KMS-11 (cell line): ENCODE measurements at regions not wholly inside any gene's neighbourhood (a gene's known extent, or its start where the extent isn't known, plus 50 kb on each side); places are given as distances from the start of the nearest gene placed in this dataset.
A peak's percentile ranks its signal among the peaks of the same experiment; 100 is the strongest.
"Not testable (repeated sequence)": the region's sequence is repeated elsewhere in the genome, so short reads cannot be mapped to it uniquely, and the experiment has no call there.

Experiments used
- H2AFZ ChIP-seq: fragments of 200-600 bp; sonication (generic); 2 replicates; pipeline ENCODE4 v1.6.1; 2016; ENCODE audit warnings: antibody characterized with exemption, mixed run types, low read depth
- H3K27ac ChIP-seq: fragments of 200-600 bp; sonication (generic); 2 replicates; pipeline ENCODE4 v1.6.1; 2016; ENCODE audit warnings: mild to moderate bottlenecking, mixed run types
- H3K27me3 ChIP-seq: fragments of 200-600 bp; sonication (generic); 2 replicates; pipeline ENCODE4 v1.6.1; 2017; ENCODE audit warnings: mild to moderate bottlenecking, low read depth, mixed run types, moderate library complexity; ENCODE audit not compliant: insufficient read depth
- H3K36me3 ChIP-seq: fragments of 200-600 bp; sonication (generic); 2 replicates; pipeline ENCODE4 v1.6.1; 2017; ENCODE audit warnings: mild to moderate bottlenecking, mixed run types; ENCODE audit not compliant: insufficient read depth
- H3K4me1 ChIP-seq: fragments of 200-600 bp; sonication (generic); 2 replicates; pipeline ENCODE4 v1.6.1; 2016; ENCODE audit warnings: mild to moderate bottlenecking, low read depth, mixed run types; ENCODE audit not compliant: poor library complexity, severe bottlenecking
- H3K4me2 ChIP-seq: fragments of 200-600 bp; sonication (generic); 2 replicates; pipeline ENCODE4 v1.7.0; 2016; ENCODE audit warnings: mild to moderate bottlenecking, mixed run types
- H3K4me3 ChIP-seq: fragments of 200-600 bp; sonication (generic); IDR thresholded peaks from 2 replicates; pipeline ENCODE4 v1.6.1; 2017; ENCODE audit warnings: low read depth, low read length, mixed read lengths; ENCODE audit not compliant: insufficient read depth
- H3K79me2 ChIP-seq: fragments of 200-600 bp; sonication (generic); 2 replicates; pipeline ENCODE4 v1.6.1; 2016; ENCODE audit warnings: low read depth, mixed run types; ENCODE audit not compliant: insufficient read depth
- H3K9ac ChIP-seq: fragments of 200-600 bp; sonication (generic); 2 replicates; pipeline ENCODE4 v1.6.1; 2016; ENCODE audit warnings: mild to moderate bottlenecking, mixed run types
- H4K20me1 ChIP-seq: fragments of 200-600 bp; sonication (generic); 2 replicates; pipeline ENCODE4 v1.6.1; 2016; ENCODE audit warnings: mild to moderate bottlenecking, mixed run types; ENCODE audit not compliant: insufficient read depth
- TF ChIP-seq, protein P1 (sequence below): fragments of 200-600 bp; sonication (generic); conservative IDR thresholded peaks from 2 replicates; pipeline ENCODE4 v1.6.1; 2017; ENCODE audit warnings: low read depth, mild to moderate bottlenecking, antibody characterized with exemption, low read length, moderate library complexity, mixed read lengths

DNA sequence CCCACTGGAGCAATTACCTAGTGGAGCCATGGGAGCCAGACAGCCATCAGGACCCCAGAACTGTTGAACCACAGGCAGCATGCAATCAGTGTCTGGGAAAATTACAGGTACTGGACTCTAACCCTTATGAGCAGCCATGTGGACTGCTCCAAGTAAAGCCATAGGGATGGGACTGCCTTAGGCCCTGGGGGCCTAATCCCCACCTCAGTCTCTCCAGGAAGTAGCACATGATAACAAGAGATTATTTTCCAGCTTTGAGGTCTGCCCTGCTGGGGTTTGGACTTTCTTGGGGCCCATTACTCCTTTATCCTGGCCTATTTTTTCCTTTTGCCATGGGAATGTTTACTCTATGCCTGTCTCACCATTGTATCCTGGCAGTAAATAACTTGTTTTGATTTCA, 226.8 kb downstream of the AEBP2 start:
- H2AFZ ChIP-seq = no peak overlapping the region
- H3K79me2 ChIP-seq = no peaks in the 10 kb centered on the region
- H4K20me1 ChIP-seq = no peaks in the 10 kb centered on the region
- no peaks in the 10 kb centered on the region for H3K4me1 ChIP-seq
- H3K9ac ChIP-seq = no peak overlapping the region
- TF ChIP-seq, protein P1, sequence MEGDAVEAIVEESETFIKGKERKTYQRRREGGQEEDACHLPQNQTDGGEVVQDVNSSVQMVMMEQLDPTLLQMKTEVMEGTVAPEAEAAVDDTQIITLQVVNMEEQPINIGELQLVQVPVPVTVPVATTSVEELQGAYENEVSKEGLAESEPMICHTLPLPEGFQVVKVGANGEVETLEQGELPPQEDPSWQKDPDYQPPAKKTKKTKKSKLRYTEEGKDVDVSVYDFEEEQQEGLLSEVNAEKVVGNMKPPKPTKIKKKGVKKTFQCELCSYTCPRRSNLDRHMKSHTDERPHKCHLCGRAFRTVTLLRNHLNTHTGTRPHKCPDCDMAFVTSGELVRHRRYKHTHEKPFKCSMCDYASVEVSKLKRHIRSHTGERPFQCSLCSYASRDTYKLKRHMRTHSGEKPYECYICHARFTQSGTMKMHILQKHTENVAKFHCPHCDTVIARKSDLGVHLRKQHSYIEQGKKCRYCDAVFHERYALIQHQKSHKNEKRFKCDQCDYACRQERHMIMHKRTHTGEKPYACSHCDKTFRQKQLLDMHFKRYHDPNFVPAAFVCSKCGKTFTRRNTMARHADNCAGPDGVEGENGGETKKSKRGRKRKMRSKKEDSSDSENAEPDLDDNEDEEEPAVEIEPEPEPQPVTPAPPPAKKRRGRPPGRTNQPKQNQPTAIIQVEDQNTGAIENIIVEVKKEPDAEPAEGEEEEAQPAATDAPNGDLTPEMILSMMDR = no peak
- no peaks in the 10 kb centered on the region for H3K27me3 ChIP-seq
- H3K27ac ChIP-seq = no peak overlapping the region
- H3K36me3 ChIP-seq = no peaks in the 10 kb centered on the region
- H3K4me3 ChIP-seq = no peak overlapping the region
- H3K4me2 ChIP-seq = no peak overlapping the region

DNA sequence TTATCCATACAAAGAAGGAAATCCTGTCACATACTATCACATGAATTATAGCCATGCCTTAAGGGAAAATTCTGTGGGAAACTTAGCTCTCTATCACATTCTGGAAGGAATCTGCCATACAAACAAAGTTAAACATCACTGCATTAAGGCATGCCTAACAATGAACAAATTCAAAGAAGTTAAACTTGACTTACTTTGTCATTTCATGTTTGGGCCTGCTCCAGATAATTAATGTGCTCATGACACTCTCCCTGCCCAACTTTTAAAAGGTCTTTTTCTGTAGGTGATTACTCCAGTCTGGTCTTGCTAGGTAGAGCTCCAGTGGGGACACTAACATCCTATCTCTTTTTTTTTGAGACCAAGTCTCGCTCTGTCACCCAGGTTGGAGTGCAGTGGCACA, 230.5 kb downstream of the AEBP2 start:
- no peaks in the 10 kb centered on the region for H4K20me1 ChIP-seq
- H3K36me3 ChIP-seq = no peaks in the 10 kb centered on the region
- H3K27me3 ChIP-seq = no peaks in the 10 kb centered on the region
- TF ChIP-seq, protein P1 = no peak
- no peak overlapping the region for H2AFZ ChIP-seq
- H3K27ac ChIP-seq = no peak overlapping the region
- no peak overlapping the region for H3K4me2 ChIP-seq
- no peaks in the 10 kb centered on the region for H3K4me1 ChIP-seq
- no peak overlapping the region for H3K4me3 ChIP-seq
- no peak overlapping the region for H3K9ac ChIP-seq
- no peaks in the 10 kb centered on the region for H3K79me2 ChIP-seq

DNA sequence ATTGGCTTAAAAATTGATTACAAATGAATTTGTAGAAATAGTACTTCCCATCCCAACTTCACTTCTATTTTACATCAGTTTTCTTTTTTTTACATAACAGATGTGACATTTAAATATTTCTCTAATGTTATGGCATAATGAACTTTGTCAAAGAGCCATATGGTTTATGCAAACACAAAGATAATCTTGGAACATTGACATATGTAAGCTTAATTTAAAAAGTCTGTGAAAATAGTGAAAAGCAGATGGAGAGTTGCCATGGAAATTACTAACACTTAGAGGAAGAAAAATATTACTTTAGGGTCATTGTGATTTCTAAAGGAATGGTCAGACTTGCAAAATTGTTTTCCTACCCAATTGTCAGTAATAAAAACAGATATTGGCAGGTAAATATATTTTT, 232.4 kb downstream of the AEBP2 start:
- Histone ChIP-seq H3K27me3 (no peaks in the 10 kb centered on the region), H3K4me1 (no peaks in the 10 kb centered on the region), H4K20me1 (no peaks in the 10 kb centered on the region), H3K36me3 (no peaks in the 10 kb centered on the region), H3K27ac (no peak overlapping the region), H3K9ac (no peak overlapping the region), H3K4me3 (no peak overlapping the region), H2AFZ (no peak overlapping the region), H3K4me2 (no peak overlapping the region), H3K79me2 (no peaks in the 10 kb centered on the region)
- TF ChIP-seq, protein P1 = no peak

DNA sequence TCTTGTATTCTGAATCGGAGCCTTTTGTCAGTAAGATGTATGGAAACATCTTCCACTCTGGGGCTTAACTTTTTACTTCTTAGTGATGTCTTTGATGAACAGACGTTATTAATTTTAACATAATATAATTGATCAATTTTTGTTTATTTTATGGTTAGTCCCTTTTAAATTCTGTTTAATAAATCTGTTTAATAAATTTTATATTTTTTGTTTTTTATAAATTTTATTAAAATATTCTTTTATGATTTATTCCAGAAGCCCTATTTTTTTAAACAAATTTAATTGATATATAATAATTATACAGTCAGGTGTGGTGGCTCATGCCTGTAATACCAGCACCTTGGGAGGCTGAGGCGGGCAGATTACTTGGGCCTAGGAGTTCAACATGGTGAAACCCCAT, 235.1 kb downstream of the AEBP2 start:
- H3K27me3 ChIP-seq = no peaks in the 10 kb centered on the region
- H3K27ac ChIP-seq = no peak overlapping the region
- no peaks in the 10 kb centered on the region for H3K79me2 ChIP-seq
- TF ChIP-seq, protein P1 = no peak
- no peak overlapping the region for H3K9ac ChIP-seq
- no peak overlapping the region for H3K4me3 ChIP-seq
- H2AFZ ChIP-seq = no peak overlapping the region
- H3K36me3 ChIP-seq = no peaks in the 10 kb centered on the region
- no peak overlapping the region for H3K4me2 ChIP-seq
- no peaks in the 10 kb centered on the region for H4K20me1 ChIP-seq
- H3K4me1 ChIP-seq = peaks cover 10% of the 10 kb centered on the region

DNA sequence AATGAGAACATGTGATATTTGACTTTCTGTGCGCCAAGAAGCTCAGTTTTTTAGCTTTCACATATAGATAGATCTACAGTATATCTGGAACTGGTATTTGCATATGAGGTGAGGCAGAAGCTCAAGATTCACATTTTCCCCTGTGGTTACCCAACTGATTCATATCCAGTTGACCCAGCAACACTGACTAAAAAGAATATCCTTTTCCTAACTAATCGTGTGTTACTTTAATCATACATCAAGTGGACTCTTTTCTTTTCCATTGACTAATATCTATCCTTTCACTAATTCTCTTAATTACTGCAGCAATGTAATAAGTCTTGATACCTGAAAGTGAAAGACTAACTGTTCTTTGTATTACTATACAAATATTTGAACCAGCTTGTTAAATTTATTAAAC, 236.1 kb downstream of the AEBP2 start:
- no peak overlapping the region for H3K4me2 ChIP-seq
- no peaks in the 10 kb centered on the region for H3K79me2 ChIP-seq
- H2AFZ ChIP-seq = no peak overlapping the region
- TF ChIP-seq, protein P1 = no peak
- H3K36me3 ChIP-seq = no peaks in the 10 kb centered on the region
- no peak overlapping the region for H3K4me3 ChIP-seq
- H3K4me1 ChIP-seq = peaks cover 10% of the 10 kb centered on the region
- H4K20me1 ChIP-seq = no peaks in the 10 kb centered on the region
- H3K27me3 ChIP-seq = no peaks in the 10 kb centered on the region
- no peak overlapping the region for H3K27ac ChIP-seq
- no peak overlapping the region for H3K9ac ChIP-seq

DNA sequence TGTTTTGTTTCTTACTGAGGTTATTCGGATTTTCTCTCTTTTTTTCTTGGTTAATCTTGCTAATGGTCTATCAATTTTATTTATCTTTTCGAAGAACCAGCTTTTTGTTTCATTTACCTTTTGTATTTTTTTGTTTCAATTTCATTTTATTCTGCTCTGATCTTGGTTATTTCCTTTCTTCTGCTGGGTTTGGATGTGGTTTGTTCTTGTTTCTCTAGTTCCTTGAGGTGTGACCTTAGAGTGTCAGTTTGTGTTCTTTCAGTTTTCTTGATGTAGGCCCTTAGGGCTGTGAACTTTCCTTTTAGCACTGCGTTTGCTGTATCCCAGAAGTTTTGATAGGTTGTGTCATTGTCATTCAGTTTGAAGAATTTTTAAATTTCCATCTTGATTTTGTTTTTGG, 239.2 kb downstream of the AEBP2 start:
- not testable (repeated sequence) for H3K36me3 ChIP-seq, H3K79me2 ChIP-seq, H2AFZ ChIP-seq, H3K27ac ChIP-seq, H3K27me3 ChIP-seq, H4K20me1 ChIP-seq, H3K9ac ChIP-seq, H3K4me3 ChIP-seq
- Histone ChIP-seq H3K4me2 (peak overlapping the region; percentile 30; the same call in 1 of the 2 replicates), H3K4me1 (peaks cover 10% of the 10 kb centered on the region)
